Kidney epithelial cell (primary cell): ENCODE measurements at regions not wholly inside any gene's neighbourhood (a gene's known extent, or its start where the extent isn't known, plus 50 kb on each side); places are given as distances from the start of the nearest gene placed in this dataset.

ENCODE experiments used
- DNase-seq: peaks from one replicate; pipeline ENCODE4 v3.0.0-alpha.2; 2010; ENCODE audit warnings: low read depth
- H3K27me3 ChIP-seq: 2 replicates; pipeline ENCODE4 v1.6.0; 2011; ENCODE audit warnings: low read length; ENCODE audit not compliant: control insufficient read depth, insufficient read depth
- H3K36me3 ChIP-seq: 2 replicates; pipeline ENCODE4 v1.5.1; 2011; ENCODE audit warnings: low read length; ENCODE audit not compliant: control insufficient read depth, insufficient read depth
- H3K4me3 ChIP-seq: 2 replicates; pipeline ENCODE4 v1.5.1; 2011; ENCODE audit warnings: low read depth, mild to moderate bottlenecking, control low read depth, low read length
- TF ChIP-seq, protein P1 (sequence below): IDR thresholded peaks from 2 replicates; pipeline ENCODE4 v1.5.1; 2011; ENCODE audit warnings: mild to moderate bottlenecking, moderate library complexity, low read length, control low read depth, inconsistent platforms; ENCODE audit not compliant: insufficient read depth, poor library complexity, severe bottlenecking

DNA sequence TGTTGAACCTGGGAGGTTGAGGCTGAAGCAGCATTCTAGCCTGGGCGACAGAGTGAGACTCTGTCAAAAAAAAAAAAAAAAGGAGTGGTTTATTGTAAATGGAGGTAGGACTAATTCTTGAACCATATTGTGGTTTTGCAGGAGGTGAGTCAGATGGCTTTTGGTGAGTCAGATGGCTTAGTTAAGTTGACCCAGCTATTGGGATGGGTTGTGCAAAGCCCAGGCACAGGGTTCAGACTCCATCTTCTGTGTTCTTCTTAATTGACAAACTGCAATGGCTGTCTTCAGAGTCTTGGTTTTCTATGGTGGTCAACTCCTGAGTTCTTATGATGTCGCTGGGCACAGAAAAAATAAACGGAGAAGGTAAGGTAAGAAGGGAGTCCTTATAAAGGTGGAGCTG lies 182.7 kb downstream of the ADAMTS15 start:
- H3K27me3 ChIP-seq, result no peaks in the 10 kb centered on the region
- TF ChIP-seq, protein P1, sequence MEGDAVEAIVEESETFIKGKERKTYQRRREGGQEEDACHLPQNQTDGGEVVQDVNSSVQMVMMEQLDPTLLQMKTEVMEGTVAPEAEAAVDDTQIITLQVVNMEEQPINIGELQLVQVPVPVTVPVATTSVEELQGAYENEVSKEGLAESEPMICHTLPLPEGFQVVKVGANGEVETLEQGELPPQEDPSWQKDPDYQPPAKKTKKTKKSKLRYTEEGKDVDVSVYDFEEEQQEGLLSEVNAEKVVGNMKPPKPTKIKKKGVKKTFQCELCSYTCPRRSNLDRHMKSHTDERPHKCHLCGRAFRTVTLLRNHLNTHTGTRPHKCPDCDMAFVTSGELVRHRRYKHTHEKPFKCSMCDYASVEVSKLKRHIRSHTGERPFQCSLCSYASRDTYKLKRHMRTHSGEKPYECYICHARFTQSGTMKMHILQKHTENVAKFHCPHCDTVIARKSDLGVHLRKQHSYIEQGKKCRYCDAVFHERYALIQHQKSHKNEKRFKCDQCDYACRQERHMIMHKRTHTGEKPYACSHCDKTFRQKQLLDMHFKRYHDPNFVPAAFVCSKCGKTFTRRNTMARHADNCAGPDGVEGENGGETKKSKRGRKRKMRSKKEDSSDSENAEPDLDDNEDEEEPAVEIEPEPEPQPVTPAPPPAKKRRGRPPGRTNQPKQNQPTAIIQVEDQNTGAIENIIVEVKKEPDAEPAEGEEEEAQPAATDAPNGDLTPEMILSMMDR, result no peak
- peak; percentile 95 for DNase-seq
- no peaks in the 10 kb centered on the region for H3K36me3 ChIP-seq
- H3K4me3 ChIP-seq, result no peak overlapping the region

DNA sequence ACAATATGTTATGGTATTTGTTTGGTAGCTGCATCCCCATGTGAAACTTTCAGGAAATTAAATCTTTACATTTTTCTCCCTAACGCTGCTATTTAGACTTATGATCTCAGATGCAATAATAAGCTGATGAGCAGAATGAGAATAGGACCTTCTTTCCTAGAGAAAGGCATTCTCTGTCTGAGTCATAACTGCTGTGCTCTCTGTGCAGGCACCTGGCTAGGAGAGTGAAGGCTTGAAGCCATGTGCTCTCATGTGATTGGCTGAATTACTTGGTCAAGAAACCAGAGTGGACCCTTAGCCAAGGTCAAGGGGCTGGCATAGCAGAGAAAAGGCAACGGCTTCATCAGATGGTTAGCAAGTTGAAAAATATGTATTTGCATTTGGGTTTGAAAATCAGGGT lies 185.0 kb downstream of the ADAMTS15 start:
- Histone ChIP-seq H3K4me3 (no peak overlapping the region), H3K27me3 (no peaks in the 10 kb centered on the region), H3K36me3 (no peaks in the 10 kb centered on the region)
- no peak for DNase-seq
- TF ChIP-seq, protein P1, result no peak

DNA sequence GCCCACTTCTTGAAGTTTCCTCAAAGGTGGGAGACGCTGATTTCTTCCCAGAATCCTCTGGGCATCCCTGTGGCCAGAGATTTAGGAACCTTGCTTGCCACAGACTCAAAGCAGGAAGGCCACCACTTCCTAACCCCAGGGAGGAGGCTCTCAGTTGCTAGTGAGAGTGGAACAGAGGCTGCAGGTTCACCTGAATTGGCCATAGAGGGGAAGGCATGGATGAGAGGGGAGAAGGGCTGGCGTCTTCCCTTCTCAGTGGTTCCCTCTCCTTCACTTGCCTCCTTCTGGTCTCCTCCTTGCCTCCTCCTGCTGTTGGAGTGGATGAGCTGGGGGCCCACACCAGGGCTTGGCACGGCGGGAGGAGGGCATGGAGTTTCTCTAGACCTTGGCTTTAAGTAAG lies 185.7 kb downstream of the ADAMTS15 start:
- TF ChIP-seq, protein P1, result no peak
- H3K4me3 ChIP-seq, result no peak overlapping the region
- no peaks in the 10 kb centered on the region for H3K27me3 ChIP-seq
- no peak for DNase-seq
- H3K36me3 ChIP-seq, result no peaks in the 10 kb centered on the region

DNA sequence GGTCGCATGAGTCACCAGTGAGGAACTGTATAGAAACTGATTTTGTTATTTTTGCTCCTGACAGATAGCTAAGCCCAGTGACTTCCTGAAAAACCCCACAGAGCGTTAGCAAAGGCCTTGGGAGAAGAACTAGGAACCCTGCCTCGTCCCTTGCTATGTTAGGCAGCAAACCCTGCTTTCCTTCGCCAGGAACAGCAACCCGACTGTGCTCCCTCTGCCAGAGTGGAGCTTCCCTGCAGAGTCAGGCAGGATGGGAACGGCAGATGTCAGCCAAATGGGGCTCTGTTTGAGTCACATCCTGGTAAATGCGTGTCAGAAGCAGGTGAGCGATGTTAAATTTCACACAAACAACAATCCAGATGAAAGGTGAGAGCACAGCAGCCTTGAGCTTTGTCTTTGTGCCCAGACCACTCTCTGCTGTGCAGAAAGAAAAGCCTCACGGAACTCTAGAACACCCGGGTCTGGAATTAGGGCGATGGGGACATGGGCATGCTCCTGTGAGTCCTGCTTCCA lies 186.6 kb downstream of the ADAMTS15 start:
- peak; percentile 41 for DNase-seq

DNA sequence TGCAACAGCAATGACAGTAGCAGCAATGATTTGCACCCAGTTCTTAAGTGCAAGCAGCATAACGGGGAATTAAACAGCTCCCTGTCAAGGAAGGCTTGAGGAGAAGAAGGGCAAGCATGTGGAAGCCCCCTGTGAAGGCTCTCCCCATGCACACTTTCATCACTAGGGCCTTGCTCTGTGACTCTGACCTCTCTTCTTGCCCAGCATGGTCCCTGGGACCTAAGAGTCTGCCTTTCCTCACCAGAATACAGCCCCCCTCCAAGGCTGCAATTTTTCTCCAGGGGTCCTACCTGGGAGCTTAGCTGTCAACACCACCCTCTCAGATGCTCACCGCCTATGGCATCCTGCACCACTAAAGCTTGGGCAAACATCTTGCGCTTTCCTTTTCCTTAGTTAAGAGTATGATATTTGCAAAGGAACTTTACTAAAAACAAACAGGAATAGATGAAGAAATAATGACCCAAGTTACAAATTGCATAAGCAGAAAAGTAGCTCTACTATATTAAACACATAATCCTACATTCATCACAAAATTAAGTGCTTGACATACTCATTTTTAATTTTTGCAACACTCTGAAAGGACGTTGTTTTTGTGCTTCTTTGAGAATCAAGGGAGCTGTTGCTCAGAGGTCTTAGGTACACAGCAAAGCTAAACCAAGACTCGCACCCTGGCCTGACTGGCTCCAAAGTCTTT lies 187.6 kb downstream of the ADAMTS15 start:
- no peaks in the 10 kb centered on the region for H3K36me3 ChIP-seq
- no peaks in the 10 kb centered on the region for H3K27me3 ChIP-seq
- TF ChIP-seq, protein P1, result no peak
- DNase-seq, result no peak
- H3K4me3 ChIP-seq, result no peak overlapping the region

More for the DNA sequence above, 186.6 kb downstream of the ADAMTS15 start:
- TF ChIP-seq, protein P1, result no peak
- Histone ChIP-seq H3K27me3 (no peaks in the 10 kb centered on the region), H3K36me3 (no peaks in the 10 kb centered on the region), H3K4me3 (no peak overlapping the region)
